ENCODE measurements at regions not wholly inside any gene's neighbourhood (a gene's known extent, or its start where the extent isn't known, plus 50 kb on each side); places are given as distances from the start of the nearest gene placed in this dataset.

- Histone ChIP-seq H3K27me3 (replicated peaks; ENCODE audit: insufficient read depth, low read length) (no peaks in the 10 kb centered on the region), H3K27ac (ENCODE audit: low read length) (no peak overlapping the region), H3K4me1 (ENCODE audit: low read length) (peaks cover 27% of the 10 kb centered on the region), H4K20me1 (ENCODE audit: insufficient read depth, low read length) (no peaks in the 10 kb centered on the region), H3K4me2 (ENCODE audit: low read depth, low read length) (no peak overlapping the region), H3F3A (ENCODE audit: insufficient read depth, low read length) (peaks cover 4% of the 10 kb centered on the region; the same call in 1 of the 2 replicates), H3K9me3 (replicated peaks; ENCODE audit: insufficient read depth, low read length) (no peaks in the 10 kb centered on the region), H3K9me2 (replicated peaks; ENCODE audit: insufficient read depth, low read length) (no peaks in the 10 kb centered on the region), H2AFZ (ENCODE audit: low read length) (no peak overlapping the region), H3K79me2 (ENCODE audit: low read length) (no peaks in the 10 kb centered on the region), H3K36me3 (replicated peaks; ENCODE audit: insufficient read depth, low read length) (no peaks in the 10 kb centered on the region), H3K9ac (ENCODE audit: low read length) (no peak overlapping the region), H3K4me3 (ENCODE audit: low read length) (no peak overlapping the region)
- DNase-seq = no peak
- no peak for TF ChIP-seq EZH2phosphoT487 (IDR thresholded peaks at IDR 0.05; ENCODE audit: low read length)
- no peak for TF ChIP-seq EZH2 (optimal IDR thresholded peaks at IDR 0.05; ENCODE audit: low read depth, low read length)
- no peak for TF ChIP-seq CTCF (IDR thresholded peaks at IDR 0.05; ENCODE audit: low read length)
These were observed 394.1 kb upstream of the PROK2 start for GRCh38 chr3:72179107-72179464.

- Histone ChIP-seq H3K79me2 (ENCODE audit: low read length) (no peaks in the 10 kb centered on the region), H3K4me3 (ENCODE audit: low read length) (no peak overlapping the region), H3K9me2 (replicated peaks; ENCODE audit: insufficient read depth, low read length) (no peaks in the 10 kb centered on the region), H3K4me1 (ENCODE audit: low read length) (peaks cover 27% of the 10 kb centered on the region), H3K9me3 (replicated peaks; ENCODE audit: insufficient read depth, low read length) (no peaks in the 10 kb centered on the region), H2AFZ (ENCODE audit: low read length) (no peak overlapping the region), H4K20me1 (ENCODE audit: insufficient read depth, low read length) (no peaks in the 10 kb centered on the region), H3K36me3 (replicated peaks; ENCODE audit: insufficient read depth, low read length) (no peaks in the 10 kb centered on the region), H3F3A (ENCODE audit: insufficient read depth, low read length) (peaks cover 4% of the 10 kb centered on the region; the same call in 1 of the 2 replicates), H3K9ac (ENCODE audit: low read length) (no peak overlapping the region), H3K27ac (ENCODE audit: low read length) (no peak overlapping the region), H3K27me3 (replicated peaks; ENCODE audit: insufficient read depth, low read length) (no peaks in the 10 kb centered on the region), H3K4me2 (ENCODE audit: low read depth, low read length) (no peak overlapping the region)
- DNase-seq = no peak
- no peak for TF ChIP-seq EZH2 (optimal IDR thresholded peaks at IDR 0.05; ENCODE audit: low read depth, low read length)
- TF ChIP-seq CTCF (IDR thresholded peaks at IDR 0.05; ENCODE audit: low read length) = no peak
- no peak for TF ChIP-seq EZH2phosphoT487 (IDR thresholded peaks at IDR 0.05; ENCODE audit: low read length)
These were observed 393.6 kb upstream of the PROK2 start for GRCh38 chr3:72178463-72179106.

GRCh38 chr3:72177075-72178050, 392.4 kb upstream of the PROK2 start:
- H3K79me2 ChIP-seq (ENCODE audit: low read length) = no peaks in the 10 kb centered on the region
- H3K27ac ChIP-seq (ENCODE audit: low read length) = peak overlapping the region; percentile 26; the same call in 1 of the 2 replicates
- DNase-seq = peak; percentile 63
- H3K27me3 ChIP-seq (replicated peaks; ENCODE audit: insufficient read depth, low read length) = no peaks in the 10 kb centered on the region
- TF ChIP-seq CTCF (IDR thresholded peaks at IDR 0.05; ENCODE audit: low read length) (no peak), EZH2 (optimal IDR thresholded peaks at IDR 0.05; ENCODE audit: low read depth, low read length) (no peak), EZH2phosphoT487 (IDR thresholded peaks at IDR 0.05; ENCODE audit: low read length) (no peak)
- peaks cover 4% of the 10 kb centered on the region; the same call in 1 of the 2 replicates for H3F3A ChIP-seq (ENCODE audit: insufficient read depth, low read length)
- no peaks in the 10 kb centered on the region for H3K9me2 ChIP-seq (replicated peaks; ENCODE audit: insufficient read depth, low read length)
- peak overlapping the region; percentile 72 for H3K4me2 ChIP-seq (ENCODE audit: low read depth, low read length)
- H3K4me3 ChIP-seq (ENCODE audit: low read length) = peak overlapping the region; percentile 11; the same call in 1 of the 2 replicates
- H3K9ac ChIP-seq (ENCODE audit: low read length) = peak overlapping the region; percentile 16; the same call in 1 of the 2 replicates
- H2AFZ ChIP-seq (ENCODE audit: low read length) = peak overlapping the region; percentile 11; the same call in 1 of the 2 replicates
- peaks cover 27% of the 10 kb centered on the region for H3K4me1 ChIP-seq (ENCODE audit: low read length)
- no peaks in the 10 kb centered on the region for H4K20me1 ChIP-seq (ENCODE audit: insufficient read depth, low read length)
- H3K36me3 ChIP-seq (replicated peaks; ENCODE audit: insufficient read depth, low read length) = no peaks in the 10 kb centered on the region
- H3K9me3 ChIP-seq (replicated peaks; ENCODE audit: insufficient read depth, low read length) = no peaks in the 10 kb centered on the region
